H9 (cell line): ENCODE measurements at regions not wholly inside any gene's neighbourhood (a gene's known extent, or its start where the extent isn't known, plus 50 kb on each side); places are given as distances from the start of the nearest gene placed in this dataset.

ENCODE experiments used
- DNase-seq: peaks from one replicate; pipeline ENCODE4 v3.0.0-alpha.2; 2017
- H2AFZ ChIP-seq: one replicate; pipeline ENCODE4 v1.6.1; 2013; ENCODE audit warnings: mild to moderate bottlenecking, low read length, control low read depth, moderate library complexity
- H2AK5ac ChIP-seq: 2 replicates; pipeline ENCODE4 v1.6.1; 2013; ENCODE audit warnings: low read length, control low read depth, mixed read lengths; ENCODE audit not compliant: insufficient read length
- H2BK120ac ChIP-seq: one replicate; pipeline ENCODE4 v1.6.1; 2013; ENCODE audit warnings: low read depth, mild to moderate bottlenecking, low read length, control low read depth, inconsistent platforms; ENCODE audit not compliant: poor library complexity, severe bottlenecking
- H2BK12ac ChIP-seq: 2 replicates; pipeline ENCODE4 v1.6.1; 2013; ENCODE audit warnings: low read length, control low read depth, mixed read lengths, low read depth; ENCODE audit not compliant: insufficient read length
- H2BK15ac ChIP-seq: 2 replicates; pipeline ENCODE4 v1.6.1; 2013; ENCODE audit warnings: low read depth, low read length, control low read depth
- H2BK20ac ChIP-seq: one replicate; pipeline ENCODE4 v1.6.1; 2013; ENCODE audit warnings: low read depth, mild to moderate bottlenecking, low read length, control low read depth, inconsistent platforms; ENCODE audit not compliant: poor library complexity, severe bottlenecking
- H2BK5ac ChIP-seq: 2 replicates; pipeline ENCODE4 v1.6.1; 2013; ENCODE audit warnings: low read length, control low read depth, mixed read lengths; ENCODE audit not compliant: insufficient read length
- H3K14ac ChIP-seq: 2 replicates; pipeline ENCODE4 v1.6.1; 2013; ENCODE audit warnings: low read length, control low read depth; ENCODE audit not compliant: insufficient read depth
- H3K18ac ChIP-seq: 2 replicates; pipeline ENCODE4 v1.6.1; 2013; ENCODE audit warnings: low read depth, mild to moderate bottlenecking, mixed read lengths, low read length, control low read depth; ENCODE audit not compliant: insufficient read length
- H3K23ac ChIP-seq: 2 replicates; pipeline ENCODE4 v1.6.1; 2013; ENCODE audit warnings: low read length, control low read depth, mixed read lengths, low read depth; ENCODE audit not compliant: insufficient read length
- H3K23me2 ChIP-seq: 2 replicates; pipeline ENCODE4 v1.6.1; 2013; ENCODE audit warnings: low read depth, mild to moderate bottlenecking, mixed read lengths, low read length, control low read depth; ENCODE audit not compliant: insufficient read length, poor library complexity, severe bottlenecking
- H3K27ac ChIP-seq: 2 replicates; pipeline ENCODE4 v1.5.1; 2013; ENCODE audit warnings: low read length, control low read depth, mixed read lengths, low read depth; ENCODE audit not compliant: insufficient read length
- H3K27me3 ChIP-seq: 2 replicates; pipeline ENCODE4 v1.6.1; 2013; ENCODE audit warnings: low read length, control low read depth, inconsistent platforms; ENCODE audit not compliant: insufficient read depth
- H3K4ac ChIP-seq: 2 replicates; pipeline ENCODE4 v1.6.1; 2013; ENCODE audit warnings: low read depth, mild to moderate bottlenecking, control low read depth, inconsistent platforms, low read length, moderate library complexity
- H3K4me1 ChIP-seq: 2 replicates; pipeline ENCODE4 v1.6.1; 2013; ENCODE audit warnings: low read length, control low read depth, inconsistent platforms; ENCODE audit not compliant: insufficient read depth
- H3K4me2 ChIP-seq: 2 replicates; pipeline ENCODE4 v1.6.1; 2013; ENCODE audit warnings: low read length, control low read depth, mixed read lengths; ENCODE audit not compliant: insufficient read length, insufficient read depth
- H3K56ac ChIP-seq: 2 replicates; pipeline ENCODE4 v1.6.1; 2013; ENCODE audit warnings: low read depth, mild to moderate bottlenecking, mixed read lengths, low read length, control low read depth; ENCODE audit not compliant: insufficient read length
- H3K79me1 ChIP-seq: 2 replicates; pipeline ENCODE4 v1.6.1; 2013; ENCODE audit warnings: low read depth, mild to moderate bottlenecking, moderate library complexity, low read length, control low read depth, inconsistent platforms; ENCODE audit not compliant: insufficient read depth, poor library complexity, severe bottlenecking
- H3K79me2 ChIP-seq: 2 replicates; pipeline ENCODE4 v1.6.1; 2013; ENCODE audit warnings: low read length, control low read depth, inconsistent platforms; ENCODE audit not compliant: insufficient read depth
- H3K9ac ChIP-seq: 2 replicates; pipeline ENCODE4 v1.6.1; 2013; ENCODE audit warnings: low read length, control low read depth, mixed read lengths; ENCODE audit not compliant: insufficient read length; ENCODE audit errors: extremely low read depth
- H3K9me3 ChIP-seq: one replicate; pipeline ENCODE4 v1.6.1; 2013; ENCODE audit warnings: low read depth, low read length, inconsistent platforms; ENCODE audit not compliant: control insufficient read depth
- H3T11ph ChIP-seq: one replicate; pipeline ENCODE4 v1.6.1; 2013; ENCODE audit warnings: mild to moderate bottlenecking, low read length, control low read depth, inconsistent platforms
- H4K20me1 ChIP-seq: one replicate; pipeline ENCODE4 v1.6.1; 2013; ENCODE audit not compliant: control insufficient read depth, insufficient read length, insufficient read depth
- H4K5ac ChIP-seq: 2 replicates; pipeline ENCODE4 v1.6.1; 2013; ENCODE audit warnings: low read depth, mild to moderate bottlenecking, mixed read lengths, low read length, control low read depth; ENCODE audit not compliant: insufficient read length
- H4K8ac ChIP-seq: replicated peaks from 2 replicates; pipeline ENCODE4 v1.6.1; 2013; ENCODE audit warnings: low read length, control low read depth, mixed read lengths, low read depth; ENCODE audit not compliant: insufficient read length
- H4K91ac ChIP-seq: 2 replicates; pipeline ENCODE4 v1.6.1; 2013; ENCODE audit warnings: low read depth, mild to moderate bottlenecking, moderate library complexity, mixed read lengths, low read length, control low read depth; ENCODE audit not compliant: insufficient read length
- H3K27ac Mint-ChIP-seq, 3 experiments: 2 replicates in 2 of 3; 3 replicates in 1 of 3; pipeline ENCODE4 v1.8.0; 2020 to 2021; ENCODE audit warnings: mixed read lengths in 3 of 3, mild to moderate bottlenecking in 1 of 3, moderate library complexity in 1 of 3
- H3K27me3 Mint-ChIP-seq: 2 replicates; pipeline ENCODE4 v1.8.0; 2021; ENCODE audit warnings: low read depth, mild to moderate bottlenecking, moderate library complexity, mixed read lengths
- H3K36me3 Mint-ChIP-seq, 3 experiments: 2 replicates in 2 of 3; 3 replicates in 1 of 3; pipeline ENCODE4 v1.8.0; 2020 to 2021; ENCODE audit warnings: low read depth in 3 of 3, mixed read lengths in 3 of 3; ENCODE audit not compliant: insufficient read depth in 1 of 3
- H3K4me1 Mint-ChIP-seq, 2 experiments: 2 replicates each; pipeline ENCODE4 v1.8.0; 2020; ENCODE audit warnings: mixed read lengths in 2 of 2
- H3K4me3 Mint-ChIP-seq, 2 experiments: 2 replicates in 1 of 2; 3 replicates in 1 of 2; pipeline ENCODE4 v1.8.0; 2020 to 2021; ENCODE audit warnings: mild to moderate bottlenecking in 2 of 2, mixed read lengths in 2 of 2, moderate library complexity in 1 of 2
- H3K9me3 Mint-ChIP-seq, 2 experiments: 2 replicates in 1 of 2; 3 replicates in 1 of 2; pipeline ENCODE4 v1.8.0; 2020; ENCODE audit warnings: mild to moderate bottlenecking in 2 of 2, mixed read lengths in 2 of 2, moderate library complexity in 1 of 2
- CTCF ChIP-seq: fragments of 200-600 bp; sonication (generic); conservative IDR thresholded peaks from 3 replicates; pipeline ENCODE4 v1.8.0; 2021; ENCODE audit warnings: antibody characterized with exemption, mild to moderate bottlenecking
- WGBS: extraction: QIAGEN DNeasy Blood & Tissue Kit; methylation state at CpG from one replicate; pipeline ENCODE4 v1.1.7; 2013; ENCODE audit warnings: missing lambda C conversion rate, low lambda C conversion rate, mixed read lengths; ENCODE audit not compliant: insufficient read length; ENCODE audit errors: extremely low coverage; 5-methylcytosine and 5-hydroxymethylcytosine counted together

- no peaks in the 10 kb centered on the region for H3K9me3 Mint-ChIP-seq
- Histone ChIP-seq H3K18ac (no peak overlapping the region), H2BK5ac (no peak overlapping the region), H3K4ac (no peak overlapping the region), H3K27me3 (no peaks in the 10 kb centered on the region), H3K14ac (no peak overlapping the region; the same call in 1 of the 2 replicates), H4K8ac (no peak overlapping the region), H4K20me1 (no peaks in the 10 kb centered on the region), H2BK15ac (no peak overlapping the region), H2BK20ac (no peak overlapping the region), H4K91ac (no peak overlapping the region), H3K23me2 (no peaks in the 10 kb centered on the region), H3K56ac (no peak overlapping the region), H2BK120ac (no peak overlapping the region), H3K4me1 (no peaks in the 10 kb centered on the region), H4K5ac (no peak overlapping the region), H3T11ph (no peak overlapping the region), H3K4me2 (no peak overlapping the region), H3K79me2 (no peaks in the 10 kb centered on the region), H3K27ac (no peak overlapping the region), H2AFZ (no peak overlapping the region), H3K9me3 (no peaks in the 10 kb centered on the region), H3K9ac (no peak overlapping the region), H3K79me1 (no peaks in the 10 kb centered on the region), H3K23ac (no peak overlapping the region), H2BK12ac (no peak overlapping the region), H2AK5ac (no peak overlapping the region)
- no peak overlapping the region for H3K4me3 Mint-ChIP-seq
- peaks cover 3% of the 10 kb centered on the region for H3K27me3 Mint-ChIP-seq
- DNase-seq: peak; percentile 41
- peaks cover 20 to 33% of the 10 kb centered on the region in 2 experiments for H3K4me1 Mint-ChIP-seq
- no CpG with 5 or more reads among the region's 3 CpGs for WGBS
- peaks cover 0 to 4% (median 0%) of the 10 kb centered on the region in 3 experiments; a peak in 2 of 7 replicates for H3K36me3 Mint-ChIP-seq
- no peak overlapping the region for H3K27ac Mint-ChIP-seq
- no peak for TF ChIP-seq CTCF
Observed at GRCh38 chr11:116226731-116227130, 546.1 kb downstream of the BUD13 start.
